ENCODE measurements at regions not wholly inside any gene's neighbourhood (a gene's known extent, or its start where the extent isn't known, plus 50 kb on each side); places are given as distances from the start of the nearest gene placed in this dataset.

DNA sequence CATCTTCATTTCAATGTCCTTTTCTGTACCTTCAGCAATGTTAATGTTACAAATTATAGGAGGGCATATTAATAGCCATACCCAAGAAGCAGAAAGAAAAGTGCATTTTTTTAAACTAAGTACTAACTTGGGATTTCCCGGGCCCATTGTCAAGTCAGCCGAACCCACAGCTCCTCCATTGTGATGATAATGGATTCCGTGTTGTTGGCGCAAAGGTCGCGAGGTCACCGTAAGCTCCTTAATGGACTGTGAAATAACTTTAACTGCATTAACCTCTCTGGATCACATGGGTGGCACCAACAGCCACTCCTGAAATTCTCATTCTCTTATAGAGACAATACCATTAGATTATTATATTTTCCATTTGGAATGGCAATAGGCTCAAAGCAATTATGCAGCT, 250.6 kb upstream of the RRP15 start:
- intact Hi-C loops (cut with DNase I): no loop called here
- WGBS, 2 donors: 37 to 43% methylated on average over 7 of the region's 7 CpGs

DNA sequence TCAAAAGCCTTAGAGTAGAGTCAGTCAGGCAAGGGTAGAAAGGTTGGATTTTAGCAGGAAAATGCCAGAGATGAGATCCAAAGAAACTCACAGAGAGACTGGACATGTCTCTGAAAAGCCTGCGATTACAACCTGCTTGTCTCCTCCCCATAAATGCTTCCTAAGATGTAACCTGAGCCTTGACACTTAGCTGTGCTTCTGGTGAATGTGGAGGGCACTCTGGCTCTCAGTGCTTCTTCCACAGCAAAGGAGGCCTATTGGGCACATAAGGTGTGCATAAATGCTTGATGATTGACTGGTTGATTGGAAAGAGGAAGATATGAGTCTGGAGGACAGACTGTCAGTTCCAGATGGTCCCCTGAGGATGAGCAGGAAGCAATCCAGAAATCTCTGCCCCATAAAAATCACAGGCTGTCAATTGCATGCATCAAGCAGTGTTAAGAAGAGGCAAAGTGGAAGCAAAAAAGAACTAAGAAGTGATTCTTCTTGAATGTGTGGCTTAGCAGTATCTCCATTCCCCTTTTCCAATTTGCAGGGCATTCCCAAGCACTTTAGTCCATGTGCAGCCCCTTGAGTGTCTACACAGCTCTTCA, 236.2 kb upstream of the RRP15 start:
- H3K27ac ChIP-seq (ENCODE audit: low read depth in 1 of 2, low read length in 2 of 2): no peak overlapping the region
- no peaks in the 10 kb centered on the region for H3K4me1 ChIP-seq (ENCODE audit: control insufficient read depth in 1 of 2, insufficient read depth in 2 of 2, low read length in 2 of 2)
- H3K36me3 ChIP-seq (ENCODE audit: control insufficient read depth in 1 of 2, insufficient read depth in 2 of 2, low read length in 1 of 2): no peaks in the 10 kb centered on the region
- DNase-seq (no peak), ATAC-seq (ENCODE audit: low FRiP score) (no peak)
- intact Hi-C loops (cut with DNase I): no loop called here
- no peaks in the 10 kb centered on the region for H3K27me3 ChIP-seq (ENCODE audit: control insufficient read depth in 1 of 2, insufficient read depth in 2 of 2, low read length in 1 of 2)
- 39 to 54% methylated on average over 1 of the region's 1 CpG for WGBS, 2 donors
- no peak overlapping the region for H3K4me3 ChIP-seq (ENCODE audit: low read length in 2 of 2)
- H3K9me3 ChIP-seq (ENCODE audit: control insufficient read depth, low read length): no peaks in the 10 kb centered on the region

More for the DNA sequence above, 250.6 kb upstream of the RRP15 start:
- H3K9me3 ChIP-seq (ENCODE audit: control insufficient read depth, low read length): no peaks in the 10 kb centered on the region
- DNase-seq (no peak), ATAC-seq (ENCODE audit: low FRiP score) (no peak)
- H3K36me3 ChIP-seq (ENCODE audit: control insufficient read depth in 1 of 2, insufficient read depth in 2 of 2, low read length in 1 of 2): no peaks in the 10 kb centered on the region
- no peak overlapping the region for H3K27ac ChIP-seq (ENCODE audit: low read depth in 1 of 2, low read length in 2 of 2)
- no peaks in the 10 kb centered on the region for H3K27me3 ChIP-seq (ENCODE audit: control insufficient read depth in 1 of 2, insufficient read depth in 2 of 2, low read length in 1 of 2)
- H3K4me3 ChIP-seq (ENCODE audit: low read length in 2 of 2): no peak overlapping the region
- no peaks in the 10 kb centered on the region for H3K4me1 ChIP-seq (ENCODE audit: control insufficient read depth in 1 of 2, insufficient read depth in 2 of 2, low read length in 2 of 2)

DNA sequence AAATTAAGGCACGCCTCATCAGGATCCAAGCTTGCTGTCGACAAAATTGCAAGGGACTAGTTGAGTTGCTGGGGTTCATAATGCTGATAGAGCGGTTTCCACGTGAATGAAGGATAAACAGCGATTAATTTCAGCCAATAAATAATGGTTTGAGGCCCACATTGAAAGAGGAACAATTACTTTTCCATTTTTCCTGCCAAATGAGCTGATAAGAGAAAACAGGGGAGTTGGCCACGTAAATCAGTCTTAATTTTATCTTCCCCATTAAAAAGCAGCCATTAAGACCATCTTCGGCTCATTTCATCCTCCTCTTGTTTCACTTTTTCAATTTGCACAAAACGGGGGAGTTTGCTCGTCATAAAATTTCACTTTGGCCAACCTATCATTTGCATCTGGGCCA, 235.5 kb upstream of the RRP15 start:
- Histone ChIP-seq H3K36me3 (ENCODE audit: control insufficient read depth in 1 of 2, insufficient read depth in 2 of 2, low read length in 1 of 2) (no peaks in the 10 kb centered on the region), H3K27me3 (ENCODE audit: control insufficient read depth in 1 of 2, insufficient read depth in 2 of 2, low read length in 1 of 2) (no peaks in the 10 kb centered on the region), H3K4me3 (ENCODE audit: low read length in 2 of 2) (no peak overlapping the region), H3K27ac (ENCODE audit: low read depth in 1 of 2, low read length in 2 of 2) (no peak overlapping the region), H3K9me3 (ENCODE audit: control insufficient read depth, low read length) (no peaks in the 10 kb centered on the region), H3K4me1 (ENCODE audit: control insufficient read depth in 1 of 2, insufficient read depth in 2 of 2, low read length in 2 of 2) (no peaks in the 10 kb centered on the region)
- intact Hi-C loops (cut with DNase I): no loop called here
- DNase-seq (no peak), ATAC-seq (ENCODE audit: low FRiP score) (no peak)
- WGBS, 2 donors: 68 to 76% methylated on average over 9 of the region's 9 CpGs

DNA sequence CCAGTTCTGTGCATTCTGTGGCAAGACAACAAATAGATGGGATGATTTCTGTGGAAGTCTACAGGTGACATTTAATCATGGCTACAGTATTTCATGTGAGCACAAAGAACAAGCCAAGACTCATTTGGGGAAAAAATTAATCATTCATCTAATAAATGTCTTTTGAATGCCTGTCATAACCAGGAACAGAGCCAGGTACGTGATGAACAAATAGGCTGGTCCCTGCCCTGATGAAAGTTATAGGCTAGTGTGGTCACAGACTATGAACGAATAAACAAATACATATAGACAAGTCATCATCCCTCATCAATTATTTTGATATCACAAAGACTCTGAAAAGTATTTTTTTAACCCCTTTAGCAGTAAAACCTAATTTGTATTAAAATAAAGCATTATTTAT, 226.4 kb upstream of the RRP15 start:
- no peak overlapping the region for H3K4me3 ChIP-seq (ENCODE audit: low read length in 2 of 2)
- ATAC-seq (ENCODE audit: low FRiP score): no peak
- H3K27ac ChIP-seq (ENCODE audit: low read depth in 1 of 2, low read length in 2 of 2): no peak overlapping the region
- no peaks in the 10 kb centered on the region for H3K9me3 ChIP-seq (ENCODE audit: control insufficient read depth, low read length)
- no peak for DNase-seq
- H3K4me1 ChIP-seq (ENCODE audit: control insufficient read depth in 1 of 2, insufficient read depth in 2 of 2, low read length in 2 of 2): no peaks in the 10 kb centered on the region
- H3K36me3 ChIP-seq (ENCODE audit: control insufficient read depth in 1 of 2, insufficient read depth in 2 of 2, low read length in 1 of 2): no peaks in the 10 kb centered on the region
- H3K27me3 ChIP-seq (ENCODE audit: control insufficient read depth in 1 of 2, insufficient read depth in 2 of 2, low read length in 1 of 2): no peaks in the 10 kb centered on the region
- intact Hi-C loops (cut with DNase I): no loop called here
- 74 to 77% methylated on average over 2 of the region's 2 CpGs for WGBS, 2 donors

DNA sequence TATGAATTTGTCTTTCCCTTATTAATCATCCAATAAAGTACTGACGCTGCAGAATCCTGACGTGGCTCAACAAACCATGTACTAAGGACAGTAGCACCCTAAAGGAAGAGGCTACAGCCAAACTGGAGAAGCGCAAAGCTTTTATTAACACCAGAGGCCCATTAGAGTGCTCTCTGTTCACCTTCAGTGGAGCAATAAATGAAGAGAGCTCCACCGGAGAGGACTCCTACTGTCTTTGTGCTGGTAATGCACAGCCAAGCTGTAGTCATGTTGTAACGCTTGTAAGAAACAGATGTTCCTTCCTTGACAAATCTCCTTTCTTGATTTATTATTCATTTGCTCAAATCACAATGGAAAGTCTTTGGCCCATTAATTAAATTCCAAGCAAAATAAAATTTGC, 220.7 kb upstream of the RRP15 start:
- ATAC-seq (ENCODE audit: low FRiP score) (no peak), DNase-seq (no peak)
- WGBS, 2 donors: 70 to 74% methylated on average over 5 of the region's 5 CpGs
- Histone ChIP-seq H3K27ac (ENCODE audit: low read depth in 1 of 2, low read length in 2 of 2) (no peak overlapping the region), H3K4me3 (ENCODE audit: low read length in 2 of 2) (no peak overlapping the region), H3K4me1 (ENCODE audit: control insufficient read depth in 1 of 2, insufficient read depth in 2 of 2, low read length in 2 of 2) (no peaks in the 10 kb centered on the region), H3K27me3 (ENCODE audit: control insufficient read depth in 1 of 2, insufficient read depth in 2 of 2, low read length in 1 of 2) (no peaks in the 10 kb centered on the region), H3K9me3 (ENCODE audit: control insufficient read depth, low read length) (no peaks in the 10 kb centered on the region), H3K36me3 (ENCODE audit: control insufficient read depth in 1 of 2, insufficient read depth in 2 of 2, low read length in 1 of 2) (no peaks in the 10 kb centered on the region)
- intact Hi-C loops (cut with DNase I): no loop called here

DNA sequence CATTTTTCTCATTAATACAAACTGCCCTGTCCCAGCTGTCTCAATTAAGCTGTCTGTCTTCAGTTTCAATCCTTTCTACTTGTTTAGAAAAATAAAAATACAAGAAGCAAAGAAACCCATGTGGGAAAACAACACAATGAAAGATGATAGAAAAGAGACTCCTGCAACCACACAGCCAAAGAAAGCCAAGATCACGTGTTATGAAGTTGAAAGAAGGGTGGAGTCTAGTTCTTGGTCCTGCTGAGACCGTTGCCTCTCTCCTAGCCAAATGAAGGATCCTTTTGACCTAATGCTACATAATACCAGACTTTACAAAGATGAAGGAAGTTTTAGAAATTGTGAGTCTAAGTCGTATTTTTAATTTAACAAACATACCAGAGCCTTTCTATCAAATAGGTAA, 218.8 kb upstream of the RRP15 start:
- WGBS, 2 donors: 72 to 73% methylated on average over 3 of the region's 3 CpGs
- DNase-seq: no peak
- no peaks in the 10 kb centered on the region for H3K9me3 ChIP-seq (ENCODE audit: control insufficient read depth, low read length)
- H3K4me1 ChIP-seq (ENCODE audit: control insufficient read depth in 1 of 2, insufficient read depth in 2 of 2, low read length in 2 of 2): no peaks in the 10 kb centered on the region
- no peaks in the 10 kb centered on the region for H3K27me3 ChIP-seq (ENCODE audit: control insufficient read depth in 1 of 2, insufficient read depth in 2 of 2, low read length in 1 of 2)
- H3K27ac ChIP-seq (ENCODE audit: low read depth in 1 of 2, low read length in 2 of 2): no peak overlapping the region
- no peak overlapping the region for H3K4me3 ChIP-seq (ENCODE audit: low read length in 2 of 2)
- intact Hi-C loops (cut with DNase I): no loop called here
- ATAC-seq (ENCODE audit: low FRiP score): no peak
- no peaks in the 10 kb centered on the region for H3K36me3 ChIP-seq (ENCODE audit: control insufficient read depth in 1 of 2, insufficient read depth in 2 of 2, low read length in 1 of 2)

DNA sequence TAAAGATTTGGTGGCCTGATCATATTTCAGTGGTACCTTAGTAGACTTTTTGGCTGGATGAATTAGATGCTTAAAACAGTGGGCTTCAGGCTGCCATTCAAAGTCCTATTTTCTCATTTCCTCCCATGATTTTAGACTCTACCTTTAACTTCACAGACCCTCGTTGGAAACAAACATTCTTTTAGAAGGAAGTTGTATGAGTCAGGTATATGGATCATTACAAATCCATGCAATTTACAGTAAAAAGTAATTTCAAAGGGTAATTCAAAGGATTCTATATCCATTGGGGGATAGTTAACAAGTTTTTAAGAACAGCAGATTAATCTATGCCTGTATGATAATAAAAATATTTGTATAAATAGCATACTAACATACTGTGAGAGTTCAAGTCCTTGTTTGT, 216.9 kb upstream of the RRP15 start:
- no peaks in the 10 kb centered on the region for H3K4me1 ChIP-seq (ENCODE audit: control insufficient read depth in 1 of 2, insufficient read depth in 2 of 2, low read length in 2 of 2)
- intact Hi-C loops (cut with DNase I): no loop called here
- H3K27me3 ChIP-seq (ENCODE audit: control insufficient read depth in 1 of 2, insufficient read depth in 2 of 2, low read length in 1 of 2): no peaks in the 10 kb centered on the region
- H3K36me3 ChIP-seq (ENCODE audit: control insufficient read depth in 1 of 2, insufficient read depth in 2 of 2, low read length in 1 of 2): no peaks in the 10 kb centered on the region
- 63 to 68% methylated on average over 1 of the region's 1 CpG for WGBS, 2 donors
- no peak for DNase-seq
- no peak for ATAC-seq (ENCODE audit: low FRiP score)
- H3K27ac ChIP-seq (ENCODE audit: low read depth in 1 of 2, low read length in 2 of 2): no peak overlapping the region
- no peaks in the 10 kb centered on the region for H3K9me3 ChIP-seq (ENCODE audit: control insufficient read depth, low read length)
- no peak overlapping the region for H3K4me3 ChIP-seq (ENCODE audit: low read length in 2 of 2)

DNA sequence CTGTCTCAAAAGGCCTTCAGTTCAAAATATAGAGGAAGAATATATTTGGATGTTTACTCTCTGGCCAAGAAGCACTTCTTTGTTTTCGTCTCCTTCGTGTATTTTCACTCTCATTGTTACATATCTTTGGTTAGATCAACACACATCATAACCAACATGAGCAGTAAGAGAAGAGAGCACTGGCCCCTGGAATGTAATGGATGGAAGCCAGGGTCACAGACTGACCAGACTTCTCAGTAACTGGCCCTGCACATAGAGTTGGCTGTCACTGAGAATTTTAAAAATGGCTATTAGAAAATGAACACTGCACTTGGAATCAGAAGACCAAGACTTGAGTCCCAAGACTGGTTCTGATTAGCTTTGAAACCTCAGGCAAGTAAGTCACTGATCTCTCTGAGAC, 215.9 kb upstream of the RRP15 start:
- H3K27ac ChIP-seq (ENCODE audit: low read depth in 1 of 2, low read length in 2 of 2): no peak overlapping the region
- no peak overlapping the region for H3K4me3 ChIP-seq (ENCODE audit: low read length in 2 of 2)
- no peak for ATAC-seq (ENCODE audit: low FRiP score)
- 18 to 32% methylated on average over 2 of the region's 2 CpGs for WGBS, 2 donors
- no peaks in the 10 kb centered on the region for H3K27me3 ChIP-seq (ENCODE audit: control insufficient read depth in 1 of 2, insufficient read depth in 2 of 2, low read length in 1 of 2)
- intact Hi-C loops (cut with DNase I): no loop called here
- H3K36me3 ChIP-seq (ENCODE audit: control insufficient read depth in 1 of 2, insufficient read depth in 2 of 2, low read length in 1 of 2): no peaks in the 10 kb centered on the region
- H3K4me1 ChIP-seq (ENCODE audit: control insufficient read depth in 1 of 2, insufficient read depth in 2 of 2, low read length in 2 of 2): no peaks in the 10 kb centered on the region
- H3K9me3 ChIP-seq (ENCODE audit: control insufficient read depth, low read length): no peaks in the 10 kb centered on the region
- no peak for DNase-seq

DNA sequence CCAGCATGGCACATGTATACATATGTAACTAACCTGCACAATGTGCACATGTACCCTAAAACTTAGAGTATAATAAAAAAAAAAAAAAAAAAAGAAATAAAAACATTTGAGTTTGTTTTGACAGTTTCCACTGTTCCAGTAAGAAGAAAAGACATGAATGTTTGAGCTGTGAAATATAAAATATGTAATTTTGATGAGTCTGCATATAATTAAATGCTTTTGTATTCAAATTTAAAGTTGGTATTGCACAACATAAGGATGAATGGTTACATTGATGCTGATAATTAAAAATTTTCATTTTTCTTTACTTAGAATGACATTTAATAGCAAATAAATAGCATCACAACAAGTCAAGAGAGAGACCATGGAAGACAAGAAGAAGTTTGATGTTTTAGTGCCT, 212.0 kb upstream of the RRP15 start:
- no peaks in the 10 kb centered on the region for H3K36me3 ChIP-seq (ENCODE audit: control insufficient read depth in 1 of 2, insufficient read depth in 2 of 2, low read length in 1 of 2)
- H3K4me1 ChIP-seq (ENCODE audit: control insufficient read depth in 1 of 2, insufficient read depth in 2 of 2, low read length in 2 of 2): no peaks in the 10 kb centered on the region
- H3K27me3 ChIP-seq (ENCODE audit: control insufficient read depth in 1 of 2, insufficient read depth in 2 of 2, low read length in 1 of 2): peaks cover 0 to 2% of the 10 kb centered on the region in 2 donors
- no peak overlapping the region for H3K27ac ChIP-seq (ENCODE audit: low read depth in 1 of 2, low read length in 2 of 2)
- intact Hi-C loops (cut with DNase I): no loop called here
- H3K4me3 ChIP-seq (ENCODE audit: low read length in 2 of 2): no peak overlapping the region
- peaks cover 1% of the 10 kb centered on the region for H3K9me3 ChIP-seq (ENCODE audit: control insufficient read depth, low read length)
- DNase-seq (no peak), ATAC-seq (ENCODE audit: low FRiP score) (no peak)
